ENCODE measurements at regions not wholly inside any gene's neighbourhood (a gene's known extent, or its start where the extent isn't known, plus 50 kb on each side); places are given as distances from the start of the nearest gene placed in this dataset.

- Histone ChIP-seq H3K4me3 (no peak overlapping the region), H3K36me3 (replicated peaks in 1 of 2; ENCODE audit: insufficient read depth in 1 of 2, low read depth in 2 of 2) (no peaks in the 10 kb centered on the region), H3K27me3 (no peaks in the 10 kb centered on the region), H3K27ac (no peak overlapping the region), H3K9me3 (no peaks in the 10 kb centered on the region), H3K4me1 (no peaks in the 10 kb centered on the region)
- ATAC-seq (no peak), DNase-seq (no peak)
- no peak for TF ChIP-seq POLR2A (IDR thresholded peaks at IDR 0.05)
- no peak for TF ChIP-seq CTCF (IDR thresholded peaks at IDR 0.05)
- WGBS, 2 donors, result 31 to 41% methylated on average over 2 of the region's 2 CpGs
- intact Hi-C loops (cut with DNase I), result no loop called here
Measured at GRCh38 chr4:156191044-156191781, 237.5 kb upstream of the CTSO start.

GRCh38 chr4:156190615-156191014 lies 236.9 kb upstream of the CTSO start:
- no peaks in the 10 kb centered on the region for H3K27me3 ChIP-seq
- no peaks in the 10 kb centered on the region for H3K4me1 ChIP-seq
- intact Hi-C loops (cut with DNase I), result no loop called here
- 81 to 87% methylated on average over 1 of the region's 1 CpG for WGBS, 2 donors
- no peaks in the 10 kb centered on the region for H3K36me3 ChIP-seq (replicated peaks in 1 of 2; ENCODE audit: insufficient read depth in 1 of 2, low read depth in 2 of 2)
- no peaks in the 10 kb centered on the region for H3K9me3 ChIP-seq
- no peak overlapping the region for H3K27ac ChIP-seq
- ATAC-seq, result no peak
- no peak for DNase-seq
- H3K4me3 ChIP-seq, result no peak overlapping the region
- TF ChIP-seq POLR2A (IDR thresholded peaks at IDR 0.05) (no peak), CTCF (IDR thresholded peaks at IDR 0.05) (no peak)

- intact Hi-C loops (cut with DNase I), result no loop called here
- no peaks in the 10 kb centered on the region for H3K4me1 ChIP-seq
- no peaks in the 10 kb centered on the region for H3K9me3 ChIP-seq
- no peak overlapping the region for H3K27ac ChIP-seq
- 71 to 72% methylated on average over 1 of the region's 1 CpG for WGBS, 2 donors
- H3K36me3 ChIP-seq (replicated peaks in 1 of 2; ENCODE audit: insufficient read depth in 1 of 2, low read depth in 2 of 2), result no peaks in the 10 kb centered on the region
- H3K4me3 ChIP-seq, result no peak overlapping the region
- TF ChIP-seq CTCF (IDR thresholded peaks at IDR 0.05) (no peak), POLR2A (IDR thresholded peaks at IDR 0.05) (no peak)
- no peak for ATAC-seq
- no peak for DNase-seq
- H3K27me3 ChIP-seq, result no peaks in the 10 kb centered on the region
Measured at GRCh38 chr4:156188596-156188995, 234.9 kb upstream of the CTSO start.

GRCh38 chr4:156186111-156186510 lies 232.4 kb upstream of the CTSO start:
- Histone ChIP-seq H3K9me3 (no peaks in the 10 kb centered on the region), H3K27ac (no peak overlapping the region), H3K36me3 (replicated peaks in 1 of 2; ENCODE audit: insufficient read depth in 1 of 2, low read depth in 2 of 2) (no peaks in the 10 kb centered on the region), H3K4me3 (no peak overlapping the region), H3K27me3 (no peaks in the 10 kb centered on the region), H3K4me1 (no peaks in the 10 kb centered on the region)
- intact Hi-C loops (cut with DNase I), result no loop called here
- DNase-seq (no peak), ATAC-seq (no peak)
- TF ChIP-seq POLR2A (IDR thresholded peaks at IDR 0.05) (no peak), CTCF (IDR thresholded peaks at IDR 0.05) (no peak)
- WGBS, 2 donors, result 65 to 76% methylated on average over 1 of the region's 1 CpG

GRCh38 chr4:156185514-156186055 lies 231.9 kb upstream of the CTSO start:
- TF ChIP-seq CTCF (IDR thresholded peaks at IDR 0.05) (no peak), POLR2A (IDR thresholded peaks at IDR 0.05) (no peak)
- intact Hi-C loops (cut with DNase I), result no loop called here
- no peak overlapping the region for H3K4me3 ChIP-seq
- DNase-seq (no peak), ATAC-seq (no peak)
- WGBS, 2 donors, result 73 to 85% methylated on average over 4 of the region's 4 CpGs
- H3K27ac ChIP-seq, result no peak overlapping the region
- no peaks in the 10 kb centered on the region for H3K9me3 ChIP-seq
- H3K36me3 ChIP-seq (replicated peaks in 1 of 2; ENCODE audit: insufficient read depth in 1 of 2, low read depth in 2 of 2), result no peaks in the 10 kb centered on the region
- H3K27me3 ChIP-seq, result no peaks in the 10 kb centered on the region
- no peaks in the 10 kb centered on the region for H3K4me1 ChIP-seq

Data from body of pancreas (tissue), 4 donors.